H9 (cell line): ENCODE measurements at regions not wholly inside any gene's neighbourhood (a gene's known extent, or its start where the extent isn't known, plus 50 kb on each side); places are given as distances from the start of the nearest gene placed in this dataset.

Experiments used
- DNase-seq: peaks from one replicate; pipeline ENCODE4 v3.0.0-alpha.2; 2017
- H2AFZ ChIP-seq: one replicate; pipeline ENCODE4 v1.6.1; 2013; ENCODE audit warnings: mild to moderate bottlenecking, low read length, control low read depth, moderate library complexity
- H2AK5ac ChIP-seq: 2 replicates; pipeline ENCODE4 v1.6.1; 2013; ENCODE audit warnings: low read length, control low read depth, mixed read lengths; ENCODE audit not compliant: insufficient read length
- H2BK120ac ChIP-seq: one replicate; pipeline ENCODE4 v1.6.1; 2013; ENCODE audit warnings: low read depth, mild to moderate bottlenecking, low read length, control low read depth, inconsistent platforms; ENCODE audit not compliant: poor library complexity, severe bottlenecking
- H2BK12ac ChIP-seq: 2 replicates; pipeline ENCODE4 v1.6.1; 2013; ENCODE audit warnings: low read length, control low read depth, mixed read lengths, low read depth; ENCODE audit not compliant: insufficient read length
- H2BK15ac ChIP-seq: 2 replicates; pipeline ENCODE4 v1.6.1; 2013; ENCODE audit warnings: low read depth, low read length, control low read depth
- H2BK20ac ChIP-seq: one replicate; pipeline ENCODE4 v1.6.1; 2013; ENCODE audit warnings: low read depth, mild to moderate bottlenecking, low read length, control low read depth, inconsistent platforms; ENCODE audit not compliant: poor library complexity, severe bottlenecking
- H2BK5ac ChIP-seq: 2 replicates; pipeline ENCODE4 v1.6.1; 2013; ENCODE audit warnings: low read length, control low read depth, mixed read lengths; ENCODE audit not compliant: insufficient read length
- H3K14ac ChIP-seq: 2 replicates; pipeline ENCODE4 v1.6.1; 2013; ENCODE audit warnings: low read length, control low read depth; ENCODE audit not compliant: insufficient read depth
- H3K18ac ChIP-seq: 2 replicates; pipeline ENCODE4 v1.6.1; 2013; ENCODE audit warnings: low read depth, mild to moderate bottlenecking, mixed read lengths, low read length, control low read depth; ENCODE audit not compliant: insufficient read length
- H3K23ac ChIP-seq: 2 replicates; pipeline ENCODE4 v1.6.1; 2013; ENCODE audit warnings: low read length, control low read depth, mixed read lengths, low read depth; ENCODE audit not compliant: insufficient read length
- H3K23me2 ChIP-seq: 2 replicates; pipeline ENCODE4 v1.6.1; 2013; ENCODE audit warnings: low read depth, mild to moderate bottlenecking, mixed read lengths, low read length, control low read depth; ENCODE audit not compliant: insufficient read length, poor library complexity, severe bottlenecking
- H3K27ac ChIP-seq: 2 replicates; pipeline ENCODE4 v1.5.1; 2013; ENCODE audit warnings: low read length, control low read depth, mixed read lengths, low read depth; ENCODE audit not compliant: insufficient read length
- H3K27me3 ChIP-seq: 2 replicates; pipeline ENCODE4 v1.6.1; 2013; ENCODE audit warnings: low read length, control low read depth, inconsistent platforms; ENCODE audit not compliant: insufficient read depth
- H3K4ac ChIP-seq: 2 replicates; pipeline ENCODE4 v1.6.1; 2013; ENCODE audit warnings: low read depth, mild to moderate bottlenecking, control low read depth, inconsistent platforms, low read length, moderate library complexity
- H3K4me1 ChIP-seq: 2 replicates; pipeline ENCODE4 v1.6.1; 2013; ENCODE audit warnings: low read length, control low read depth, inconsistent platforms; ENCODE audit not compliant: insufficient read depth
- H3K4me2 ChIP-seq: 2 replicates; pipeline ENCODE4 v1.6.1; 2013; ENCODE audit warnings: low read length, control low read depth, mixed read lengths; ENCODE audit not compliant: insufficient read length, insufficient read depth
- H3K56ac ChIP-seq: 2 replicates; pipeline ENCODE4 v1.6.1; 2013; ENCODE audit warnings: low read depth, mild to moderate bottlenecking, mixed read lengths, low read length, control low read depth; ENCODE audit not compliant: insufficient read length
- H3K79me1 ChIP-seq: 2 replicates; pipeline ENCODE4 v1.6.1; 2013; ENCODE audit warnings: low read depth, mild to moderate bottlenecking, moderate library complexity, low read length, control low read depth, inconsistent platforms; ENCODE audit not compliant: insufficient read depth, poor library complexity, severe bottlenecking
- H3K79me2 ChIP-seq: 2 replicates; pipeline ENCODE4 v1.6.1; 2013; ENCODE audit warnings: low read length, control low read depth, inconsistent platforms; ENCODE audit not compliant: insufficient read depth
- H3K9ac ChIP-seq: 2 replicates; pipeline ENCODE4 v1.6.1; 2013; ENCODE audit warnings: low read length, control low read depth, mixed read lengths; ENCODE audit not compliant: insufficient read length; ENCODE audit errors: extremely low read depth
- H3K9me3 ChIP-seq: one replicate; pipeline ENCODE4 v1.6.1; 2013; ENCODE audit warnings: low read depth, low read length, inconsistent platforms; ENCODE audit not compliant: control insufficient read depth
- H3T11ph ChIP-seq: one replicate; pipeline ENCODE4 v1.6.1; 2013; ENCODE audit warnings: mild to moderate bottlenecking, low read length, control low read depth, inconsistent platforms
- H4K20me1 ChIP-seq: one replicate; pipeline ENCODE4 v1.6.1; 2013; ENCODE audit not compliant: control insufficient read depth, insufficient read length, insufficient read depth
- H4K5ac ChIP-seq: 2 replicates; pipeline ENCODE4 v1.6.1; 2013; ENCODE audit warnings: low read depth, mild to moderate bottlenecking, mixed read lengths, low read length, control low read depth; ENCODE audit not compliant: insufficient read length
- H4K8ac ChIP-seq: replicated peaks from 2 replicates; pipeline ENCODE4 v1.6.1; 2013; ENCODE audit warnings: low read length, control low read depth, mixed read lengths, low read depth; ENCODE audit not compliant: insufficient read length
- H4K91ac ChIP-seq: 2 replicates; pipeline ENCODE4 v1.6.1; 2013; ENCODE audit warnings: low read depth, mild to moderate bottlenecking, moderate library complexity, mixed read lengths, low read length, control low read depth; ENCODE audit not compliant: insufficient read length
- H3K27ac Mint-ChIP-seq, 3 experiments: 2 replicates in 2 of 3; 3 replicates in 1 of 3; pipeline ENCODE4 v1.8.0; 2020 to 2021; ENCODE audit warnings: mixed read lengths in 3 of 3, mild to moderate bottlenecking in 1 of 3, moderate library complexity in 1 of 3
- H3K27me3 Mint-ChIP-seq: 2 replicates; pipeline ENCODE4 v1.8.0; 2021; ENCODE audit warnings: low read depth, mild to moderate bottlenecking, moderate library complexity, mixed read lengths
- H3K36me3 Mint-ChIP-seq, 3 experiments: 2 replicates in 2 of 3; 3 replicates in 1 of 3; pipeline ENCODE4 v1.8.0; 2020 to 2021; ENCODE audit warnings: low read depth in 3 of 3, mixed read lengths in 3 of 3; ENCODE audit not compliant: insufficient read depth in 1 of 3
- H3K4me1 Mint-ChIP-seq, 2 experiments: 2 replicates each; pipeline ENCODE4 v1.8.0; 2020; ENCODE audit warnings: mixed read lengths in 2 of 2
- H3K4me3 Mint-ChIP-seq, 2 experiments: 2 replicates in 1 of 2; 3 replicates in 1 of 2; pipeline ENCODE4 v1.8.0; 2020 to 2021; ENCODE audit warnings: mild to moderate bottlenecking in 2 of 2, mixed read lengths in 2 of 2, moderate library complexity in 1 of 2
- H3K9me3 Mint-ChIP-seq, 2 experiments: 2 replicates in 1 of 2; 3 replicates in 1 of 2; pipeline ENCODE4 v1.8.0; 2020; ENCODE audit warnings: mild to moderate bottlenecking in 2 of 2, mixed read lengths in 2 of 2, moderate library complexity in 1 of 2
- CTCF ChIP-seq: fragments of 200-600 bp; sonication (generic); conservative IDR thresholded peaks from 3 replicates; pipeline ENCODE4 v1.8.0; 2021; ENCODE audit warnings: antibody characterized with exemption, mild to moderate bottlenecking
- WGBS: extraction: QIAGEN DNeasy Blood & Tissue Kit; methylation state at CpG from one replicate; pipeline ENCODE4 v1.1.7; 2013; ENCODE audit warnings: missing lambda C conversion rate, low lambda C conversion rate, mixed read lengths; ENCODE audit not compliant: insufficient read length; ENCODE audit errors: extremely low coverage; 5-methylcytosine and 5-hydroxymethylcytosine counted together

GRCh38 chr13:80931118-80931517 is 590.2 kb upstream of the SPRY2 start:
- Histone ChIP-seq H3K4ac (no peak overlapping the region), H2BK120ac (no peak overlapping the region), H2BK15ac (no peak overlapping the region), H2BK20ac (no peak overlapping the region), H2AK5ac (no peak overlapping the region), H3K18ac (no peak overlapping the region), H4K5ac (no peak overlapping the region), H3K4me1 (no peaks in the 10 kb centered on the region), H3K9ac (no peak overlapping the region), H3K9me3 (no peaks in the 10 kb centered on the region), H3K23me2 (no peaks in the 10 kb centered on the region), H3T11ph (no peak overlapping the region), H3K27me3 (no peaks in the 10 kb centered on the region), H4K8ac (no peak overlapping the region), H3K14ac (no peak overlapping the region), H4K91ac (no peak overlapping the region), H2AFZ (no peak overlapping the region), H3K56ac (no peak overlapping the region), H3K27ac (no peak overlapping the region), H2BK12ac (no peak overlapping the region), H3K4me2 (no peak overlapping the region), H3K79me2 (no peaks in the 10 kb centered on the region), H4K20me1 (no peaks in the 10 kb centered on the region), H2BK5ac (no peak overlapping the region), H3K23ac (no peak overlapping the region), H3K79me1 (no peaks in the 10 kb centered on the region)
- no CpG with 5 or more reads among the region's 1 CpG for WGBS
- H3K27me3 Mint-ChIP-seq = no peaks in the 10 kb centered on the region
- no peak overlapping the region for H3K4me3 Mint-ChIP-seq
- DNase-seq = no peak
- TF ChIP-seq CTCF = no peak
- H3K27ac Mint-ChIP-seq = no peak overlapping the region
- no peaks in the 10 kb centered on the region for H3K36me3 Mint-ChIP-seq
- no peaks in the 10 kb centered on the region for H3K9me3 Mint-ChIP-seq
- H3K4me1 Mint-ChIP-seq = no peaks in the 10 kb centered on the region
